ENCODE measurements at regions not wholly inside any gene's neighbourhood (a gene's known extent, or its start where the extent isn't known, plus 50 kb on each side); places are given as distances from the start of the nearest gene placed in this dataset.

GRCh38 chr7:113368256-113368655 is 249.9 kb upstream of the SMIM30 start (continued):
- TF ChIP-seq SPI1 (IDR thresholded peaks at IDR 0.05; ENCODE audit: borderline replicate concordance, insufficient read depth, low read depth, low read length) (no peak), NR2F1 (conservative IDR thresholded peaks at IDR 0.05) (no peak), SUPT20H (IDR thresholded peaks at IDR 0.05; ENCODE audit: borderline replicate concordance, control insufficient read depth, low read depth, low read length) (no peak), BCL11A (IDR thresholded peaks at IDR 0.05; ENCODE audit: low read depth, low read length) (no peak), IKZF2 (IDR thresholded peaks at IDR 0.05) (no peak), PAX8 (IDR thresholded peaks at IDR 0.05) (no peak), RELB (IDR thresholded peaks at IDR 0.05; ENCODE audit: low read depth) (no peak), CEBPB (IDR thresholded peaks at IDR 0.05; ENCODE audit: borderline replicate concordance in 1 of 2, low read depth in 2 of 2, low read length in 2 of 2) (no peak)

- DNase-seq (ENCODE audit: low read depth, low spot score) (no peak), ATAC-seq (no peak), FAIRE-seq (no peak)
- ChIA-PET SMC1A (ENCODE audit: uncharacterized antibody, unreplicated experiment) (no interaction called here), RAD21 (ENCODE audit: unreplicated experiment) (no interaction called here), POLR2A (no interaction called here), CTCF (no interaction called here)
- no peaks in the 10 kb centered on the region for H4K20me1 ChIP-seq (ENCODE audit: control insufficient read depth, insufficient read depth)
- no peaks in the 10 kb centered on the region for H3K27me3 ChIP-seq (replicated peaks in 1 of 2; ENCODE audit: control insufficient read depth in 2 of 2, insufficient read depth in 2 of 2, low read length in 1 of 2)
- in situ Hi-C loops (cut with MboI) (no loop called here), intact Hi-C loops (cut with micrococcal nuclease; ENCODE audit: unreplicated experiment) (no loop called here)
- 23% methylated on average over 3 of the region's 3 CpGs for WGBS (ENCODE audit: insufficient coverage, insufficient replicate concordance, low lambda C conversion rate, missing lambda C conversion rate)
- no peak overlapping the region for H3K9ac ChIP-seq (ENCODE audit: control insufficient read depth, insufficient read depth, low read length)
- no TSS peak for BruUV-seq (replicated peaks)
- no peak overlapping the region for H2AFZ ChIP-seq (ENCODE audit: control insufficient read depth, low read depth, low read length)
- no peaks in the 10 kb centered on the region for H3K79me2 ChIP-seq (ENCODE audit: control insufficient read depth, insufficient read depth, low read length)
- no peaks in the 10 kb centered on the region for H3K36me3 ChIP-seq (ENCODE audit: control insufficient read depth in 2 of 2, insufficient read depth in 2 of 2, low read length in 1 of 2)
- H3K4me1 ChIP-seq (ENCODE audit: control insufficient read depth, insufficient read depth, low read length) = no peaks in the 10 kb centered on the region
- H3K27ac ChIP-seq (ENCODE audit: control insufficient read depth, insufficient read depth) = no peak overlapping the region
- H3K4me3 ChIP-seq = no peak overlapping the region
- H3K4me2 ChIP-seq (ENCODE audit: control insufficient read depth, insufficient read depth) = no peak overlapping the region
- no peaks in the 10 kb centered on the region for H3K9me3 ChIP-seq (replicated peaks; ENCODE audit: control insufficient read depth, insufficient read depth, low read length)
- TF ChIP-seq ELK1 (IDR thresholded peaks at IDR 0.05; ENCODE audit: low read depth, low read length) (no peak), BMI1 (IDR thresholded peaks at IDR 0.05; ENCODE audit: borderline replicate concordance) (no peak), RCOR1 (conservative IDR thresholded peaks at IDR 0.05; ENCODE audit: low read depth, low read length) (no peak), BCLAF1 (IDR thresholded peaks at IDR 0.05) (no peak), HDGF (IDR thresholded peaks at IDR 0.05) (no peak), LARP7 (IDR thresholded peaks at IDR 0.05) (no peak), MEF2A (IDR thresholded peaks at IDR 0.05; ENCODE audit: insufficient read depth, low read depth, low read length) (no peak), SUPT20H (IDR thresholded peaks at IDR 0.05; ENCODE audit: borderline replicate concordance, control insufficient read depth, low read depth, low read length) (no peak), EGR1 (IDR thresholded peaks at IDR 0.05; ENCODE audit: borderline replicate concordance in 1 of 2, low read depth in 2 of 2, low read length in 2 of 2) (no peak), GATAD2B (conservative IDR thresholded peaks at IDR 0.05; ENCODE audit: low read depth) (no peak), NR2C1 (IDR thresholded peaks at IDR 0.05) (no peak), PML (IDR thresholded peaks at IDR 0.05; ENCODE audit: low read length) (no peak), SREBF2 (IDR thresholded peaks at IDR 0.05; ENCODE audit: low read length) (no peak)
Measured at GRCh38 chr7:113367041-113367586, 248.8 kb upstream of the SMIM30 start.
